Right lobe of liver (tissue), 4 donors: ENCODE measurements at regions not wholly inside any gene's neighbourhood (a gene's known extent, or its start where the extent isn't known, plus 50 kb on each side); places are given as distances from the start of the nearest gene placed in this dataset.

Experiments
- POLR2A ChIP-seq: fragments of 450-650 bp; IDR thresholded peaks from one replicate; pipeline ENCODE4 v1.6.1; 2017; ENCODE audit warnings: antibody characterized with exemption, mild to moderate bottlenecking
- TF ChIP-seq, protein P1 (sequence below), 4 donors: fragments of 200-600 bp in 3 of 4; fragments of 450-650 bp in 1 of 4; IDR thresholded peaks; one replicate each; pipeline versions ENCODE4 v1.5.1 to v1.8.0; 2016 to 2022; ENCODE audit warnings: antibody characterized with exemption in 4 of 4, mild to moderate bottlenecking in 2 of 4
- donor health status: DM: no; HTN: no; CAD: no.
- donor health status: DM: no; HTN: no; CAD: no.
- donor health status: DM: no; HTN: yes; CAD: no.

DNA sequence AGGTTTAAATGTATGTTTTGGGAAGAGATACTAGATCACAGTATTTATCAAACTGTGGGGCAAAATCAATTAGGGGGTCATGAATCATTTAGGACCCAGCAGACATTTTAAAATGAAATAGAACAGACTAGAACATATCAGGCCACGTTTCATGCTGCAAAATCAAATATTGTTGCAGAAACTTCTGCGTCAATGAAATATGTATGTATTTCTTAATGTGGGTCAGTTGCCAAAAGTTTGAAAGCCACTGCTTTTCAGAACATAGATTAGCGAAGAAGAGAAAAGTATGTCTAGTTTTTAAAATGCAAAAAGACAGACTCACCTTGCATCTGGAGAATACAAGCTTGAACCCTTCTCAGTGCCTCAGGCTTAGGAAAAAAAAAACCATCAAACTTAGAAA is 102.7 kb upstream of the BMPER start:
- TF ChIP-seq, protein P1, sequence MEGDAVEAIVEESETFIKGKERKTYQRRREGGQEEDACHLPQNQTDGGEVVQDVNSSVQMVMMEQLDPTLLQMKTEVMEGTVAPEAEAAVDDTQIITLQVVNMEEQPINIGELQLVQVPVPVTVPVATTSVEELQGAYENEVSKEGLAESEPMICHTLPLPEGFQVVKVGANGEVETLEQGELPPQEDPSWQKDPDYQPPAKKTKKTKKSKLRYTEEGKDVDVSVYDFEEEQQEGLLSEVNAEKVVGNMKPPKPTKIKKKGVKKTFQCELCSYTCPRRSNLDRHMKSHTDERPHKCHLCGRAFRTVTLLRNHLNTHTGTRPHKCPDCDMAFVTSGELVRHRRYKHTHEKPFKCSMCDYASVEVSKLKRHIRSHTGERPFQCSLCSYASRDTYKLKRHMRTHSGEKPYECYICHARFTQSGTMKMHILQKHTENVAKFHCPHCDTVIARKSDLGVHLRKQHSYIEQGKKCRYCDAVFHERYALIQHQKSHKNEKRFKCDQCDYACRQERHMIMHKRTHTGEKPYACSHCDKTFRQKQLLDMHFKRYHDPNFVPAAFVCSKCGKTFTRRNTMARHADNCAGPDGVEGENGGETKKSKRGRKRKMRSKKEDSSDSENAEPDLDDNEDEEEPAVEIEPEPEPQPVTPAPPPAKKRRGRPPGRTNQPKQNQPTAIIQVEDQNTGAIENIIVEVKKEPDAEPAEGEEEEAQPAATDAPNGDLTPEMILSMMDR (IDR thresholded peaks at IDR 0.05), result no peak
- TF ChIP-seq POLR2A, result no peak
